GM21786 (cell line): ENCODE measurements at regions not wholly inside any gene's neighbourhood (a gene's known extent, or its start where the extent isn't known, plus 50 kb on each side); places are given as distances from the start of the nearest gene placed in this dataset.

ENCODE experiments used
- ATAC-seq: cut with Tn5 transposase; IDR thresholded peaks from one replicate; pipeline ENCODE4 v1.9.1; 2021; ENCODE audit not compliant: unreplicated experiment

- ATAC-seq, result no peak
These were observed 163.2 kb upstream of the RPL38 start for GRCh38 chr17:74040291-74040690.

GRCh38 chr17:74040729-74041128 is 162.7 kb upstream of the RPL38 start:
- ATAC-seq, result no peak

- no peak for ATAC-seq
These were observed 161.4 kb upstream of the RPL38 start for GRCh38 chr17:74041869-74042640.

GRCh38 chr17:74042744-74043486 is 160.6 kb upstream of the RPL38 start:
- no peak for ATAC-seq

GRCh38 chr17:74043976-74044375 is 159.5 kb upstream of the RPL38 start:
- ATAC-seq, result no peak

GRCh38 chr17:74045608-74046280 is 157.7 kb upstream of the RPL38 start:
- no peak for ATAC-seq

GRCh38 chr17:74049167-74049966 is 154.1 kb upstream of the RPL38 start:
- no peak for ATAC-seq

GRCh38 chr17:74049967-74050458 is 153.5 kb upstream of the RPL38 start:
- ATAC-seq, result no peak

- no peak for ATAC-seq
These were observed 152.1 kb upstream of the RPL38 start for GRCh38 chr17:74051348-74051747.

- ATAC-seq, result no peak
These were observed 150.3 kb upstream of the RPL38 start for GRCh38 chr17:74052993-74053711.

GRCh38 chr17:74053712-74054078 is 149.8 kb upstream of the RPL38 start:
- ATAC-seq, result no peak

GRCh38 chr17:74054249-74054648 is 149.2 kb upstream of the RPL38 start:
- ATAC-seq, result no peak

- ATAC-seq, result no peak
These were observed 147.8 kb upstream of the RPL38 start for GRCh38 chr17:74055508-74056160.

- no peak for ATAC-seq
These were observed 143.8 kb upstream of the RPL38 start for GRCh38 chr17:74059479-74060240.

- ATAC-seq, result no peak
These were observed 141.7 kb upstream of the RPL38 start for GRCh38 chr17:74061758-74062157.

GRCh38 chr17:74062234-74062633 is 141.2 kb upstream of the RPL38 start:
- no peak for ATAC-seq

GRCh38 chr17:74063439-74063838 is 140.0 kb upstream of the RPL38 start:
- no peak for ATAC-seq

GRCh38 chr17:74070374-74070773 is 133.1 kb upstream of the RPL38 start:
- ATAC-seq, result no peak
